ENCODE measurements at regions not wholly inside any gene's neighbourhood (a gene's known extent, or its start where the extent isn't known, plus 50 kb on each side); places are given as distances from the start of the nearest gene placed in this dataset.

- Histone ChIP-seq H3K9me3 (no peaks in the 10 kb centered on the region), H3K4me3 (no peak overlapping the region), H3K36me3 (no peaks in the 10 kb centered on the region), H3K4me1 (no peaks in the 10 kb centered on the region), H3K27me3 (no peaks in the 10 kb centered on the region), H3K27ac (no peak overlapping the region)
- WGBS, 2 donors = 18 to 25% methylated on average over 5 of the region's 5 CpGs
- no peak for ATAC-seq
- intact Hi-C loops (cut with DNase I) = no loop called here
- no peak for FAIRE-seq
- no peak for TF ChIP-seq CTCF (IDR thresholded peaks at IDR 0.05)
- DNase-seq = peak in 1 of 6 donors; percentile 9
These were observed 85.8 kb downstream of the TAF11L14 start for GRCh38 chr5:17720071-17720470.

- intact Hi-C loops (cut with DNase I) = no loop called here
- WGBS, 2 donors = 64 to 66% methylated on average over 5 of the region's 5 CpGs
- Histone ChIP-seq H3K36me3 (no peaks in the 10 kb centered on the region), H3K27ac (no peak overlapping the region), H3K9me3 (no peaks in the 10 kb centered on the region), H3K27me3 (no peaks in the 10 kb centered on the region), H3K4me1 (no peaks in the 10 kb centered on the region), H3K4me3 (no peak overlapping the region)
- no peak for ATAC-seq
- no peak for FAIRE-seq
- no peak for DNase-seq
- TF ChIP-seq CTCF (IDR thresholded peaks at IDR 0.05) = no peak
These were observed 89.6 kb downstream of the TAF11L14 start for GRCh38 chr5:17723876-17724275.

- TF ChIP-seq CTCF (IDR thresholded peaks at IDR 0.05) = no peak
- ATAC-seq = peak in 1 of 4 donors; percentile 44
These were observed 92.8 kb downstream of the TAF11L14 start for GRCh38 chr5:17727098-17727497.

GRCh38 chr5:17730421-17730820 lies 96.2 kb downstream of the TAF11L14 start:
- intact Hi-C loops (cut with DNase I) = no loop called here
- FAIRE-seq (no peak), ATAC-seq (no peak), DNase-seq (no peak)
- no peak for TF ChIP-seq CTCF (IDR thresholded peaks at IDR 0.05)
- Histone ChIP-seq H3K4me3 (no peak overlapping the region), H3K4me1 (no peaks in the 10 kb centered on the region), H3K27me3 (no peaks in the 10 kb centered on the region), H3K36me3 (no peaks in the 10 kb centered on the region), H3K9me3 (no peaks in the 10 kb centered on the region), H3K27ac (no peak overlapping the region)
- 74 to 84% methylated on average over 2 of the region's 2 CpGs for WGBS, 2 donors

More at GRCh38 chr5:17727098-17727497, 92.8 kb downstream of the TAF11L14 start:
- intact Hi-C loops (cut with DNase I) = no loop called here
- Histone ChIP-seq H3K4me1 (no peaks in the 10 kb centered on the region), H3K36me3 (no peaks in the 10 kb centered on the region), H3K9me3 (no peaks in the 10 kb centered on the region), H3K27ac (no peak overlapping the region), H3K27me3 (no peaks in the 10 kb centered on the region), H3K4me3 (no peak overlapping the region)
- DNase-seq = no peak
- FAIRE-seq = no peak
- WGBS, 2 donors = 66 to 78% methylated on average over 3 of the region's 3 CpGs

GRCh38 chr5:17732351-17732923 lies 98.2 kb downstream of the TAF11L14 start:
- no peak for FAIRE-seq
- WGBS, 2 donors = 78 to 85% methylated on average over 3 of the region's 3 CpGs
- no peak overlapping the region for H3K4me3 ChIP-seq
- H3K4me1 ChIP-seq = no peaks in the 10 kb centered on the region
- no peaks in the 10 kb centered on the region for H3K9me3 ChIP-seq
- H3K27me3 ChIP-seq = no peaks in the 10 kb centered on the region
- no peaks in the 10 kb centered on the region for H3K36me3 ChIP-seq
- no peak for DNase-seq
- no peak for TF ChIP-seq CTCF (IDR thresholded peaks at IDR 0.05)
- intact Hi-C loops (cut with DNase I) = no loop called here
- H3K27ac ChIP-seq = no peak overlapping the region
- ATAC-seq = no peak
